ENCODE measurements at regions not wholly inside any gene's neighbourhood (a gene's known extent, or its start where the extent isn't known, plus 50 kb on each side); places are given as distances from the start of the nearest gene placed in this dataset.

- TF ChIP-seq ZNF398 (CRISPR knock-in tag; IDR thresholded peaks at IDR 0.05) = no peak
- no peak for TF ChIP-seq HNRNPLL (IDR thresholded peaks at IDR 0.05; ENCODE audit: low read depth, low read length, poor library complexity, severe bottlenecking)
- TF ChIP-seq TRIM25 (IDR thresholded peaks at IDR 0.05; ENCODE audit: borderline replicate concordance) = no peak
- peak; percentile 81 for TF ChIP-seq STAT5A (IDR thresholded peaks at IDR 0.05; ENCODE audit: borderline replicate concordance, low read length)
- TF ChIP-seq TARDBP (IDR thresholded peaks at IDR 0.05) = peak; percentile 88; the same call in 1 of the 2 replicates
- no peak for TF ChIP-seq RUNX1 (IDR thresholded peaks at IDR 0.05; ENCODE audit: low read depth)
- TF ChIP-seq ZNF584 (CRISPR knock-in tag; IDR thresholded peaks at IDR 0.05; ENCODE audit: low read depth) = peak; percentile 82; the same call in 1 of the 2 replicates
- peak in 1 of 2 experiments; percentile 72; a peak in 1 of 4 replicates for TF ChIP-seq CSDE1 (IDR thresholded peaks at IDR 0.05)
- no peak for TF ChIP-seq POLR2B (IDR thresholded peaks at IDR 0.05; ENCODE audit: low read depth, partially characterized antibody)
- TF ChIP-seq ATF2 (CRISPR knock-in tag; IDR thresholded peaks at IDR 0.05) = peak; percentile 30; the same call in 1 of the 2 replicates
- TF ChIP-seq HBP1 (CRISPR knock-in tag; IDR thresholded peaks at IDR 0.05) = no peak
- no peak for TF ChIP-seq ELF1 (tag; IDR thresholded peaks at IDR 0.05)
- TF ChIP-seq RBM25 (IDR thresholded peaks at IDR 0.05; ENCODE audit: low read depth, low read length, severe bottlenecking) = no peak
- TF ChIP-seq CHAMP1 (IDR thresholded peaks at IDR 0.05) = peak; percentile 65; the same call in 1 of the 2 replicates
- no peak for TF ChIP-seq ZNF384 (IDR thresholded peaks at IDR 0.05; ENCODE audit: low read depth, low read length)
- TF ChIP-seq TAF1 (IDR thresholded peaks at IDR 0.05; ENCODE audit: control insufficient read depth, extremely low read depth, insufficient read depth, low read length, severe bottlenecking) = no peak
- TF ChIP-seq U2AF2 (optimal IDR thresholded peaks at IDR 0.05; ENCODE audit: low read depth, low read length) = no peak
- TF ChIP-seq ZNF766 (CRISPR knock-in tag; conservative IDR thresholded peaks at IDR 0.05) = 0 out of 2 replicates have a peak, but pooled peaks have one; percentile 34
- TF ChIP-seq MEIS2 (IDR thresholded peaks at IDR 0.05; ENCODE audit: partially characterized antibody) = peak; percentile 56
- no peak for TF ChIP-seq TSC22D4 (tag; IDR thresholded peaks at IDR 0.05)
- no peak for TF ChIP-seq GTF2F1 (IDR thresholded peaks at IDR 0.05; ENCODE audit: low read depth, low read length)
Measured at GRCh38 chr2:8004250-8004681, 677.6 kb upstream of the ID2 start (continued).

Measured in K562 (cell line).